ENCODE measurements at regions not wholly inside any gene's neighbourhood (a gene's known extent, or its start where the extent isn't known, plus 50 kb on each side); places are given as distances from the start of the nearest gene placed in this dataset.

DNA sequence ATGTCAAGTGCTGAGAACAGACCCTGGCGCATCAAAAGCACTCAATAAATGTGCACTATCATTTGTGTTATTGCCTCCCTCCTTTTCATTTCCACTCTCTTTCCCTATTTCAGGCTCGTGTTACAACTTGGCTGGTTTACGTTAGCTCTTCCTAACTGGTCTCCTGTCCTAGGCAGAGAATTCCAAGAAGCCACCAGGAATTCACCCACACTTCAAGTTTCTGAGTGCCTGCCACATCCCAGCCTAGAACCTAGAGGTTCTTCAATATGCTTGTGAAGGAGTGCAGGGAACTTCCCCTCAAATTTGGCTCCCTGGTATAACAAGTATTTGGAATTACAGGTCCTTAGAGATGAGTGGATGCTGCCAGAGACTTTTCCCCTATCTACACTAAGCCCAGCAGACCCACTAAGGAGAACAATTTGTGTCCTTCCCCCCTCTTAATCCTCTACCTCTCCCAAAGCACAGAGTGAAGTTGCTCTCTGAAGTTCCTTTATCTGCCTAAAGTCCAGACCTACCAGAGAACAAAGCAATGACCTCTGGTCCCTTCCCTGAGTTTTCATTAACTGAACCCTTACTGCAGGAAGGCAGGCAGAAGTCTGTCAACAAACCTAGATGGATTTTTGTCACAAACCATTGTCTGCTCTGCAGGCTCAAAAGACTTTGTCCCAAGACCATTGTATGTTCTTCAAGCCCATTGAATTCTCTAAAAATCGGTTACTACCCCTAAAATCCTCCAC is 201.6 kb upstream of the JARID2 start:
- TF ChIP-seq, protein P1, sequence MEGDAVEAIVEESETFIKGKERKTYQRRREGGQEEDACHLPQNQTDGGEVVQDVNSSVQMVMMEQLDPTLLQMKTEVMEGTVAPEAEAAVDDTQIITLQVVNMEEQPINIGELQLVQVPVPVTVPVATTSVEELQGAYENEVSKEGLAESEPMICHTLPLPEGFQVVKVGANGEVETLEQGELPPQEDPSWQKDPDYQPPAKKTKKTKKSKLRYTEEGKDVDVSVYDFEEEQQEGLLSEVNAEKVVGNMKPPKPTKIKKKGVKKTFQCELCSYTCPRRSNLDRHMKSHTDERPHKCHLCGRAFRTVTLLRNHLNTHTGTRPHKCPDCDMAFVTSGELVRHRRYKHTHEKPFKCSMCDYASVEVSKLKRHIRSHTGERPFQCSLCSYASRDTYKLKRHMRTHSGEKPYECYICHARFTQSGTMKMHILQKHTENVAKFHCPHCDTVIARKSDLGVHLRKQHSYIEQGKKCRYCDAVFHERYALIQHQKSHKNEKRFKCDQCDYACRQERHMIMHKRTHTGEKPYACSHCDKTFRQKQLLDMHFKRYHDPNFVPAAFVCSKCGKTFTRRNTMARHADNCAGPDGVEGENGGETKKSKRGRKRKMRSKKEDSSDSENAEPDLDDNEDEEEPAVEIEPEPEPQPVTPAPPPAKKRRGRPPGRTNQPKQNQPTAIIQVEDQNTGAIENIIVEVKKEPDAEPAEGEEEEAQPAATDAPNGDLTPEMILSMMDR (IDR thresholded peaks at IDR 0.05; ENCODE audit: poor library complexity), result no peak
- TF ChIP-seq EZH2phosphoT487 (IDR thresholded peaks at IDR 0.05; ENCODE audit: low read depth, severe bottlenecking, unreplicated experiment), result no peak
